ENCODE measurements at regions not wholly inside any gene's neighbourhood (a gene's known extent, or its start where the extent isn't known, plus 50 kb on each side); places are given as distances from the start of the nearest gene placed in this dataset.

GRCh38 chr21:27536319-27536718 lies 569.4 kb upstream of the ADAMTS5 start (continued):
- TF ChIP-seq ETS1 (IDR thresholded peaks at IDR 0.05) = no peak
- TF ChIP-seq STAT1 (IDR thresholded peaks at IDR 0.05; ENCODE audit: unreplicated experiment) = no peak
- TF ChIP-seq CTCF (conservative IDR thresholded peaks at IDR 0.05; ENCODE audit: low read depth in 2 of 2) = no peak
- no peak for TF ChIP-seq POLR2AphosphoS5 (IDR thresholded peaks at IDR 0.05; ENCODE audit: low read depth)
- no peak for TF ChIP-seq EZH2 (IDR thresholded peaks at IDR 0.05; ENCODE audit: low read depth, unreplicated experiment)
- no peak for TF ChIP-seq CREB1 (CRISPR knock-in tag; IDR thresholded peaks at IDR 0.05; ENCODE audit: low read depth)
- no peak for TF ChIP-seq REST (IDR thresholded peaks at IDR 0.05; ENCODE audit: unreplicated experiment)
- TF ChIP-seq JUNB (IDR thresholded peaks at IDR 0.05; ENCODE audit: unreplicated experiment) = no peak

GRCh38 chr21:27535188-27535587 lies 568.3 kb upstream of the ADAMTS5 start:
- no peak for DNase-seq (ENCODE audit: low spot score)
- H3K27me3 ChIP-seq (ENCODE audit: insufficient read depth) = no peaks in the 10 kb centered on the region
- Mint-ChIP-seq H3K4me3 (no peak overlapping the region), H3K36me3 (ENCODE audit: low read depth) (no peaks in the 10 kb centered on the region), H3K4me1 (no peaks in the 10 kb centered on the region), H3K27me3 (ENCODE audit: insufficient read depth, low read depth, poor library complexity) (no peaks in the 10 kb centered on the region), H3K9me3 (no peaks in the 10 kb centered on the region), H3K27ac (no peak overlapping the region)
- H3K79me2 ChIP-seq (replicated peaks; ENCODE audit: insufficient read depth) = no peaks in the 10 kb centered on the region
- H4K20me1 ChIP-seq (replicated peaks; ENCODE audit: insufficient read depth) = no peaks in the 10 kb centered on the region
- H3K36me3 ChIP-seq (ENCODE audit: insufficient read depth) = no peaks in the 10 kb centered on the region
- no peak overlapping the region for H3K4me3 ChIP-seq
- no peaks in the 10 kb centered on the region for H3K9me2 ChIP-seq (ENCODE audit: insufficient read depth)
- H2AFZ ChIP-seq = peak overlapping the region; percentile 7; the same call in 1 of the 2 replicates
- no peak overlapping the region for H3K4me2 ChIP-seq
- no peaks in the 10 kb centered on the region for H3F3A ChIP-seq (replicated peaks; ENCODE audit: low read depth)
- H3K4me1 ChIP-seq (ENCODE audit: insufficient read depth) = no peaks in the 10 kb centered on the region
- no peak for ATAC-seq
- no peak overlapping the region for H3K27ac ChIP-seq (ENCODE audit: low read depth)
- TF ChIP-seq EZH2phosphoT487 (IDR thresholded peaks at IDR 0.05; ENCODE audit: unreplicated experiment) (no peak), ZNF331 (CRISPR knock-in tag; IDR thresholded peaks at IDR 0.05; ENCODE audit: low read depth) (no peak), STAT1 (IDR thresholded peaks at IDR 0.05; ENCODE audit: unreplicated experiment) (no peak), EZH2 (IDR thresholded peaks at IDR 0.05; ENCODE audit: low read depth, unreplicated experiment) (no peak), ZNF462 (CRISPR knock-in tag; IDR thresholded peaks at IDR 0.05) (no peak)

All from GM23338 (cell line).